ENCODE measurements at regions not wholly inside any gene's neighbourhood (a gene's known extent, or its start where the extent isn't known, plus 50 kb on each side); places are given as distances from the start of the nearest gene placed in this dataset.

DNA sequence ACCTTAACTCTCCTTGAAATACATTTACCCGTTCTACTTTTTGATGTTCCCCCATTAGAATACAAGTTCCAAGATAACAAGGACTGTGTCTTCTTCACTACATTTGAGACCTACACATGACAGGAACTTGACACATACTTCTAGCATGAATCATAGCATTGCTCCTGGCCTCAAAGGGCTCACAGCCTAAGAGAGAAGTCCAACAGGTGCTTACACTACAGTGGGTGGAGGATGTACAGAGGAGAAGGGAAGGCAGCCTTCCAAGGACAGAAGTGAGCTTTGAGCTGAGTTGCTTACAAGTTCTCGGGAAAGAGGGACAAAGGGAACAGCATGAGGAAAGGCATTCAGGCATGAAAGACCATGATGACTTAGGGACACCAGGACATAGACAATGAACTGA is 56.9 kb upstream of the MSX2 start:
- TF ChIP-seq, protein P1, sequence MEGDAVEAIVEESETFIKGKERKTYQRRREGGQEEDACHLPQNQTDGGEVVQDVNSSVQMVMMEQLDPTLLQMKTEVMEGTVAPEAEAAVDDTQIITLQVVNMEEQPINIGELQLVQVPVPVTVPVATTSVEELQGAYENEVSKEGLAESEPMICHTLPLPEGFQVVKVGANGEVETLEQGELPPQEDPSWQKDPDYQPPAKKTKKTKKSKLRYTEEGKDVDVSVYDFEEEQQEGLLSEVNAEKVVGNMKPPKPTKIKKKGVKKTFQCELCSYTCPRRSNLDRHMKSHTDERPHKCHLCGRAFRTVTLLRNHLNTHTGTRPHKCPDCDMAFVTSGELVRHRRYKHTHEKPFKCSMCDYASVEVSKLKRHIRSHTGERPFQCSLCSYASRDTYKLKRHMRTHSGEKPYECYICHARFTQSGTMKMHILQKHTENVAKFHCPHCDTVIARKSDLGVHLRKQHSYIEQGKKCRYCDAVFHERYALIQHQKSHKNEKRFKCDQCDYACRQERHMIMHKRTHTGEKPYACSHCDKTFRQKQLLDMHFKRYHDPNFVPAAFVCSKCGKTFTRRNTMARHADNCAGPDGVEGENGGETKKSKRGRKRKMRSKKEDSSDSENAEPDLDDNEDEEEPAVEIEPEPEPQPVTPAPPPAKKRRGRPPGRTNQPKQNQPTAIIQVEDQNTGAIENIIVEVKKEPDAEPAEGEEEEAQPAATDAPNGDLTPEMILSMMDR (IDR thresholded peaks at IDR 0.05) = no peak
- TF ChIP-seq POLR2A (IDR thresholded peaks at IDR 0.05) = no peak

Data from body of pancreas (tissue), 4 donors.